ENCODE measurements at regions not wholly inside any gene's neighbourhood (a gene's known extent, or its start where the extent isn't known, plus 50 kb on each side); places are given as distances from the start of the nearest gene placed in this dataset.
"Not testable (repeated sequence)": the region's sequence is repeated elsewhere in the genome, so short reads cannot be mapped to it uniquely, and the experiment has no call there.

DNA sequence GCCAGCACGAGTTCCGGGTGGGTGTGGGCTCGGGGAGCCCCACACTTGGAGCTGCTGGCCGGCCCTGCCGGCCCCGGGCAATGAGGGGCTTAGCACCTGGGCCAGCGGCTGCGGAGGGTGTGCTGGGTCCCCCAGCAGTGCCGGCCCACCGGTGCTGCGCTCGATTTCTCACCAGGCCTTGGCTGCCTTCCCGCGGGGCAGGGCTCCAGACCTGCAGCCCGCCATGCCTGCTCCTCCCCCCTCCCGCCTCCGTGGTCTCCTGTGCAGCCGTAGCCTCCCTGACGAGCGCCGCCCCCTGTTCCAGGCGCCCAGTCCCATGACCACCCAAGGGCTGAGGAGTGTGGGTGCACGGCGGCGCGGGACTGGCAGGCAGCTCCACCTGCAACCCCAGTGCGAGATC, 1103.1 kb downstream of the OTOL1 start:
- TF ChIP-seq, protein P1, sequence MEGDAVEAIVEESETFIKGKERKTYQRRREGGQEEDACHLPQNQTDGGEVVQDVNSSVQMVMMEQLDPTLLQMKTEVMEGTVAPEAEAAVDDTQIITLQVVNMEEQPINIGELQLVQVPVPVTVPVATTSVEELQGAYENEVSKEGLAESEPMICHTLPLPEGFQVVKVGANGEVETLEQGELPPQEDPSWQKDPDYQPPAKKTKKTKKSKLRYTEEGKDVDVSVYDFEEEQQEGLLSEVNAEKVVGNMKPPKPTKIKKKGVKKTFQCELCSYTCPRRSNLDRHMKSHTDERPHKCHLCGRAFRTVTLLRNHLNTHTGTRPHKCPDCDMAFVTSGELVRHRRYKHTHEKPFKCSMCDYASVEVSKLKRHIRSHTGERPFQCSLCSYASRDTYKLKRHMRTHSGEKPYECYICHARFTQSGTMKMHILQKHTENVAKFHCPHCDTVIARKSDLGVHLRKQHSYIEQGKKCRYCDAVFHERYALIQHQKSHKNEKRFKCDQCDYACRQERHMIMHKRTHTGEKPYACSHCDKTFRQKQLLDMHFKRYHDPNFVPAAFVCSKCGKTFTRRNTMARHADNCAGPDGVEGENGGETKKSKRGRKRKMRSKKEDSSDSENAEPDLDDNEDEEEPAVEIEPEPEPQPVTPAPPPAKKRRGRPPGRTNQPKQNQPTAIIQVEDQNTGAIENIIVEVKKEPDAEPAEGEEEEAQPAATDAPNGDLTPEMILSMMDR (IDR thresholded peaks at IDR 0.05 in 2 of 3, conservative IDR thresholded peaks at IDR 0.05 in 1 of 3; ENCODE audit: borderline replicate concordance in 1 of 3, insufficient read depth in 1 of 3, low read depth in 2 of 3, low read length in 2 of 3): not testable (repeated sequence)
- not testable (repeated sequence) for TF ChIP-seq ZNF274 (IDR thresholded peaks at IDR 0.05; ENCODE audit: low read depth, low read length); POLR2AphosphoS5 (IDR thresholded peaks at IDR 0.05; ENCODE audit: low read depth, low read length); JUND (IDR thresholded peaks at IDR 0.05); EZH2phosphoT487 (IDR thresholded peaks at IDR 0.05; ENCODE audit: borderline replicate concordance); SRF (IDR thresholded peaks at IDR 0.05; ENCODE audit: low read depth); EZH2 (IDR thresholded peaks at IDR 0.05); CBX3 (IDR thresholded peaks at IDR 0.05; ENCODE audit: low read depth); POLR2A (IDR thresholded peaks at IDR 0.05; ENCODE audit: borderline replicate concordance, extremely low read depth, insufficient read depth, insufficient read length)

Data from HCT116 (cell line).